ENCODE measurements at regions not wholly inside any gene's neighbourhood (a gene's known extent, or its start where the extent isn't known, plus 50 kb on each side); places are given as distances from the start of the nearest gene placed in this dataset.

DNA sequence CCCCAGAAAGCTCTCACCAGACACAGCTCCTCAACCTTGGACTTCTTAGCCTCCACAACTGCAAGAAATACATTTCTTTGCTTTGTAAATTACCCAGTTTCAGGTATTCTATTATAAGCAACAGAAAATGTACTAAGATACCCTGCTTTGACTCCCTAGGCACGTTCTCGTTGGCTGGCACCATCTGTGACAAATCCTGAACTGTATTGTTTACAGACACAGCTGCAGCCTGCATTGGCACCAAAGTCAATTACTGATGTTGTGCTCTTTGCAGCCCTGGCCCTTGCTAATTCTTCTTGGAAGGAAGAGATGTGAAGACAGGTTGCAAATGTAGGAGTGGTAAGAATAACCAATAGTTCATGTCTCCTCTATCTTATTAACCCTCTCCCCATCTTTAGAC is 72.7 kb upstream of the FAM136A start:
- 68% methylated on average over 2 of the region's 2 CpGs for WGBS
- H3K27ac ChIP-seq (ENCODE audit: low read length): no peak overlapping the region
- ATAC-seq (no peak), DNase-seq (no peak)
- no peak overlapping the region for H3K4me3 ChIP-seq (ENCODE audit: low read length)
- H3K27me3 ChIP-seq (ENCODE audit: control insufficient read depth, insufficient read depth): no peaks in the 10 kb centered on the region
- H3K4me1 ChIP-seq (ENCODE audit: control insufficient read depth, insufficient read depth, low read length): no peaks in the 10 kb centered on the region
- intact Hi-C loops (cut with DNase I): no loop called here
- H3K9me3 ChIP-seq (ENCODE audit: control insufficient read depth, low read length): no peaks in the 10 kb centered on the region

DNA sequence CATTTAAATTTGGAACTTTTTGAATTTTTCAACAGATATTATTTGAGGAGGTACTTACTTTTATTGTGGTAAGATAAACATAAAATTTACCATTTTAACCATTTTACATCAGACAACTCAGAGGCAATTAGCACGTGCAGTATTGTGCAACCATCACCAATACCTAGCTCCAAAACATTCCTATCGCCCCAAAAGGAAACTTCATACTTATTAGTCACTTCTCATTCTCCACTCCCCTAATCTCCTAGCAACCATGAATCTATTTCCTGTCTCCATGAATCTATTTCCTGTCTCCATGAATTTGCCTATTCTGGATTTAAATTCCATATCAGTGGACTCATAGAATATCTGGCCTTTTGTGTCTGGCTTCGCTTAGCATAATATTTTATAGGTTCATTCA is 69.9 kb upstream of the FAM136A start:
- H3K4me1 ChIP-seq (ENCODE audit: control insufficient read depth, insufficient read depth, low read length): no peaks in the 10 kb centered on the region
- 51% methylated on average over 3 of the region's 3 CpGs for WGBS
- ATAC-seq: no peak
- no peak overlapping the region for H3K4me3 ChIP-seq (ENCODE audit: low read length)
- H3K27ac ChIP-seq (ENCODE audit: low read length): no peak overlapping the region
- H3K27me3 ChIP-seq (ENCODE audit: control insufficient read depth, insufficient read depth): no peaks in the 10 kb centered on the region
- no peak for DNase-seq
- no peaks in the 10 kb centered on the region for H3K9me3 ChIP-seq (ENCODE audit: control insufficient read depth, low read length)
- intact Hi-C loops (cut with DNase I): no loop called here

DNA sequence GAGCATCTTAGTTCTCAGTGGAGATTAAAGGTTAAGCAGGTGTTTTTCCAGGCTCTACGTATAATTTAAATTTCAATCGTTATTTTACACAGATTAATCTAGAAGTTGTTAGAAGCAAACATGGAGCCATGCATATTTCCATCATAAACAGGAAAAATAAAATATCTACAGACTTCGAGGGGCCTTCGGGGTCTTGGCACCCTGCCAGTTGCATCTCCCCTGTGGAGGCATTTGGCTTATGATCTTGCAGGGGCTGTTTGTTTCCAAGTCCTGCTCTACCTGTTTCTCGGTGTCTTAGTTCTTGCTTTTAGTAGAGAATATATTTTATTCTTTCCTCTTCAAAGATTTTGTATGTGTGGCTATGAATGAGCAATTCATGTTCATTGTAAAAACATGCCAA is 67.2 kb upstream of the FAM136A start:
- H3K4me3 ChIP-seq (ENCODE audit: low read length): no peak overlapping the region
- intact Hi-C loops (cut with DNase I): no loop called here
- H3K4me1 ChIP-seq (ENCODE audit: control insufficient read depth, insufficient read depth, low read length): no peaks in the 10 kb centered on the region
- DNase-seq: no peak
- H3K27me3 ChIP-seq (ENCODE audit: control insufficient read depth, insufficient read depth): no peaks in the 10 kb centered on the region
- no peaks in the 10 kb centered on the region for H3K9me3 ChIP-seq (ENCODE audit: control insufficient read depth, low read length)
- no peak overlapping the region for H3K27ac ChIP-seq (ENCODE audit: low read length)
- ATAC-seq: no peak
- 43% methylated on average over 5 of the region's 5 CpGs for WGBS

DNA sequence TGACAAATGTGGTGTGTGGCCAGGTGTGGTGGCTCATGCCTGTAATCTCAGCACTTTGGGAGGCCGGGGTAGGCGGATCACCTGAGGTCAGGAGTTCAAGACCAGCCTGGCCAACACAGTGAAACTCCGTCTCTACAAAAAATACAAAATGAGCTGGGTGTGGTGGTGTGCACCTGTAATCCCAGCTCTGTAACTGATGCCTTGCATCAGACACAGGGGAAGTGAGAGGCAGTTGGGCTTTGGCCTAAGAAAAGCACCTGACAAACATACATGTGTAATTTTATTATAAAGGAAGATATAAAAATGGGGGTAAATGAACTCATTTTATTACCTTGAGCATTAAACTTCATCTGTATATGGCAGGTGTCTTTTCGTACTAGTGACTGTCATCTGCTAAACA is 66.7 kb upstream of the FAM136A start:
- Histone ChIP-seq H3K4me3 (ENCODE audit: low read length) (no peak overlapping the region), H3K27me3 (ENCODE audit: control insufficient read depth, insufficient read depth) (no peaks in the 10 kb centered on the region), H3K9me3 (ENCODE audit: control insufficient read depth, low read length) (no peaks in the 10 kb centered on the region), H3K27ac (ENCODE audit: low read length) (no peak overlapping the region), H3K4me1 (ENCODE audit: control insufficient read depth, insufficient read depth, low read length) (no peaks in the 10 kb centered on the region)
- WGBS: 84% methylated on average over 4 of the region's 4 CpGs
- DNase-seq: no peak
- ATAC-seq: no peak
- intact Hi-C loops (cut with DNase I): no loop called here

DNA sequence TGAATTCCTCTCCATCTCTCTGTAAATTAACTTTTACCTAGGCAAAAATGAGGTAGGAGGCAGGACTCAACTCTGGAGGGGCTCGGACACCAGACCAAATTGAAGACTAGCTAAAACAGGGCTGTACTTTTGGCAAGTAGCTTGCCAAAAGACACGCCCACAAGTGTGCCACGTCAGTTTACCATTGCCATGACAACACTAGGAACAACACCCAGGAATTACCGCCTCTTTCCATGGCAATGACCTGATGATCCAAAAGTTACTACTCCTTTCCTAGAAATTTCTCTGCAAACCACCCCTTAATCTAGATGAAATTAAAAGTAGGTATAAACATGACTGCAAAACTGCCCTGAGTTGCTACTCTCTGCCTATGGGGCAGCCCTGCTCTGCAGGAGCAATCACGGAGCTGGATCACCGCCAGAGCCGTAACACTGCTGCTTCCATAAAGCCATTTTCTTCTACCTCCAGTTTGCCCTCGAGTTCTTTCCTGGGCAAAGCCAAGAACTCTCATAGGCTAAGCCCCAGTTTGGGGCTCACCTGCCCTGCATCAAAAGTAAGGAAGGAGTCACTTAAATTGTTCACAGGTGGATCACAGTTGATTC is 66.0 kb upstream of the FAM136A start:
- Histone ChIP-seq H3K9me3 (ENCODE audit: control insufficient read depth, low read length) (no peaks in the 10 kb centered on the region), H3K4me1 (ENCODE audit: control insufficient read depth, insufficient read depth, low read length) (no peaks in the 10 kb centered on the region), H3K27me3 (ENCODE audit: control insufficient read depth, insufficient read depth) (no peaks in the 10 kb centered on the region), H3K4me3 (ENCODE audit: low read length) (no peak overlapping the region), H3K27ac (ENCODE audit: low read length) (no peak overlapping the region)
- DNase-seq: no peak
- intact Hi-C loops (cut with DNase I): no loop called here
- WGBS: 56% methylated on average over 8 of the region's 8 CpGs
- ATAC-seq: no peak

DNA sequence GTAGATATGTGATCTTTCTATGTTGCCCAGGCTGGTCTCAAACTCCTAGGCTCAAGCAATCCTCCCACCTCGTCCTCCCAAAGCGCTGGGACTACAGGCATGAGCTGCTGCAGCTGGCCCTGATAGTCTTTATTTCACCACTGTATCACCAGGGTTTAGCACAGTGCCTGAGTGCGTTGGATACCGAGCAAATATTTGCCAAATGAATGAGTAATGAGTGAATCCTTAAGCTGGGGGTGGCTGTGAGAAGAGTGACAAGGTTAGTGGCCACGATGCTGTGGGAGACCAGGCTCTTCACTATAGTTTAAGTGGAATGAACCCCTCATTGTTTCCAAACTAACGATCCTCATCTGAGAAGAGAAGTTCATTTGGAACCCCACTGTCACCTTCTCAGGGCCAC is 60.8 kb upstream of the FAM136A start:
- ATAC-seq: no peak
- 80% methylated on average over 6 of the region's 6 CpGs for WGBS
- Histone ChIP-seq H3K4me3 (ENCODE audit: low read length) (no peak overlapping the region), H3K9me3 (ENCODE audit: control insufficient read depth, low read length) (no peaks in the 10 kb centered on the region), H3K4me1 (ENCODE audit: control insufficient read depth, insufficient read depth, low read length) (no peaks in the 10 kb centered on the region), H3K27ac (ENCODE audit: low read length) (no peak overlapping the region), H3K27me3 (ENCODE audit: control insufficient read depth, insufficient read depth) (no peaks in the 10 kb centered on the region)
- intact Hi-C loops (cut with DNase I): no loop called here
- no peak for DNase-seq

DNA sequence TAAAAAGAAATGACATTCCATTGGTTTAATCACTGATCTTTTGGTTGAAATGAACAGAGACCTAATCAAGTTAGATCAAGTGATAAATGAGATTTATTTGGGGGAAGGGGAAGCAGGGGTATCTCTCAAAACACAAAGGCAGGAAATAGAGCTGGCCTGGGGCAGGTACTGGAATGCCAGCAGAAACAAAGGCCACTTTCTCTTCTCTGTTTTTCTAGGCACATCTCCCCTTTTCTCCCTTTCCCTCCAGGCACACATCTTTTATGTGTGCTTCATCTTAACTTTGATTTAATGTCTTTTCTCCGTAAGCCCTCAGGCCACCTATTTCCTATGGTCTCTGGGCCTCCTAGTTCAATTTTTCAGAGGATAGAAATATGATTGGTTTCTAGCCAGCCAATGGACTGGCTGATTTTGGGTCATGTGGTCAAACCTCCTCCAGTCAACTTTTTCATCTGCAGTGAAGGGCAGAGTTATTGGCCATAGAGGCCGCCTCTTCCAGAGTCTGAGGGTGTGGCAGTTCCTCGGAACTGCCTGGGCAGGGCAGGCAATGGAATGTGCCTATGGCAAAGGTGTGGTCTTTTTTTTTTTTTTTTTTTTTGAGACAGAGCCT is 58.9 kb upstream of the FAM136A start:
- no peak for DNase-seq
- no peaks in the 10 kb centered on the region for H3K27me3 ChIP-seq (ENCODE audit: control insufficient read depth, insufficient read depth)
- H3K4me1 ChIP-seq (ENCODE audit: control insufficient read depth, insufficient read depth, low read length): no peaks in the 10 kb centered on the region
- WGBS: 80% methylated on average over 3 of the region's 3 CpGs
- H3K9me3 ChIP-seq (ENCODE audit: control insufficient read depth, low read length): no peaks in the 10 kb centered on the region
- H3K4me3 ChIP-seq (ENCODE audit: low read length): no peak overlapping the region
- intact Hi-C loops (cut with DNase I): no loop called here
- no peak overlapping the region for H3K27ac ChIP-seq (ENCODE audit: low read length)
- ATAC-seq: no peak

DNA sequence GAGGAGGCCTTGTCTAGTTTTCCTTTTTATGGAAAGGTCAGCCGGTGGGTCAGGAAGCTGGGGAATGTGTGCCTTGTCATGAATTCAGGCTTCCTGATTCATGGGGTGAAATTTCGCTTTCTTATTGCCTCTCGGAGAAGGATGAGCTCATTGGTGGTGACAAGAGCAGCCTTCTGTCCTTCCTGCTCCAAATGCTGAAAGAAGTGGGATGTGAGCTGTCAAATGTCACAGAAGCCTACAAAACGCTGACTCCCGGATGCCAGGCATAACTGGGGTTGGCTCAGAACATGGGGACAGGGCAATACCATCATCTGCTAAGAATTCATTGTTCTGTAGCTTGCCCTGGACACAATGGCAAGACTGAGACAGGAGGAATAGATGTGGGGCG is 55.8 kb upstream of the FAM136A start:
- Histone ChIP-seq H3K27ac (ENCODE audit: low read length) (no peak overlapping the region), H3K9me3 (ENCODE audit: control insufficient read depth, low read length) (no peaks in the 10 kb centered on the region), H3K27me3 (ENCODE audit: control insufficient read depth, insufficient read depth) (no peaks in the 10 kb centered on the region), H3K4me1 (ENCODE audit: control insufficient read depth, insufficient read depth, low read length) (no peaks in the 10 kb centered on the region), H3K4me3 (ENCODE audit: low read length) (no peak overlapping the region)
- 41% methylated on average over 6 of the region's 6 CpGs for WGBS
- no peak for DNase-seq
- intact Hi-C loops (cut with DNase I): no loop called here
- peak in 1 of 2 donors; percentile 47 for ATAC-seq

DNA sequence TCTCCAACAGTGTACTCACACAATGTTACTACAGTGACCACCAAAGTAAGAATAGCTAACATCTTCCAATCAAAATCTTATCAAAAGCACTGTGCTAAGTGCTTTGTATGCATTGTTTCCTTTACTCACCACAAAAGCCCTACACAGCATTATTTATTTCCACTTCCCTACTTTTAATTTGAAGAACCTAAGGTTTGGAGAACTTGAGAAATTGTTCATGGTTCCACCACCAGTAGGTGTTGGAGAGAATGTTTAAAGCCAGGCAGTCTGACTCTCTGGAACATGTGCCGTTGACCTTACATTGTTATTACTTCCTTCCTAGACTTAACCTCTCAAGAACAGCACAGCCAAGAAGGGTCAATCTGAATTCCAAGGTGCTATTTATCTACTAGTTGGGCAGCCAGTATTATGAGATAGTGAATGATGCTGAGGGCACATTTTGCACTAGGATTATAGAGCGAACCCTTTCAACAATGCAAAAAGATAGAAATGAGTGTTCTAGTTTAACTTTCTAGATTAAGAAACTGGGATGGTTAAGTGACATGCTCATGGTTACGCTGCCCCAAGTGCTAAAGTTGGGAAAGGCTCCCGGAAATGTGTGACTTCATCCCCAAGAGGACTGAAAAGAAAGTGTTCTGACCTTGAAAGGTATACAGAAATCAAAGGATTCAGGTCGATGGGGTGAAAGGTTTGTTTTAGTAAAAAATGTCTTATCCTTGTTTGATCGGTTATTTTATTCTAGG is 55.2 kb upstream of the FAM136A start:
- intact Hi-C loops (cut with DNase I): no loop called here
- 46% methylated on average over 6 of the region's 6 CpGs for WGBS
- Histone ChIP-seq H3K4me1 (ENCODE audit: control insufficient read depth, insufficient read depth, low read length) (no peaks in the 10 kb centered on the region), H3K9me3 (ENCODE audit: control insufficient read depth, low read length) (no peaks in the 10 kb centered on the region), H3K27ac (ENCODE audit: low read length) (no peak overlapping the region), H3K27me3 (ENCODE audit: control insufficient read depth, insufficient read depth) (no peaks in the 10 kb centered on the region), H3K4me3 (ENCODE audit: low read length) (no peak overlapping the region)
- ATAC-seq: peak in 1 of 2 donors; percentile 85
- DNase-seq: no peak

DNA sequence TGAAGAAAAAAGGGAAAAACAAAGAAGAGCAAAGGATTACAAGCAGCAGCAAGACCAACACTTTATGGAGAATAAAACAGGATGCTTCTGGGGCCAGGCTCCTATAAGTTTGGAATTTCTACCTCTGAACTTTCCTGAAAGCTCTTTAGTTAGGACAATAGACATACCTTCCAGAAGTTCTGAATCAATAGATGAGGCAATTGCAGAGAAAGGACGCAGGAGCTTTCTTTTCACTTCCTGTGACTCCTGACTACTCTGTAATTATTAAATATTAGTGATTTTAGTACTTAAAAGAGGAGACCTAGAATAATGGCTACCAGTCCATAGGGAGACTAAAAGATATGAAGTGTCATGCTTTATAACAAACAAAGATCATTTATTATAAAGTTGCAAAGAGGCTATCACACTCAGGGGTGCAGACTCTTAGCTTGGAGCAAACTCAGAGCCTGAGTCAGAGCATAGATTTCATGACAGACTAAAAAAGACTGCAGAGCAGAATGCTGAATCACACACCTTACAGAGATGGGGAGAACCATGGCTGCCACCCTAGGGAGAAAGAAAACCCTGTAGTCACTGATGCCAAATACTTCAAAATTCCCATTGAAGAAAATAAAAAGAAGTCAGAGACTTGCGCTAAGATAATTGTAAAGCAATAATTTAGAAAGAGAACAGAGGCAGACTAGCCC is 52.5 kb upstream of the FAM136A start:
- Histone ChIP-seq H3K27me3 (ENCODE audit: control insufficient read depth, insufficient read depth) (no peaks in the 10 kb centered on the region), H3K4me3 (ENCODE audit: low read length) (no peak overlapping the region), H3K9me3 (ENCODE audit: control insufficient read depth, low read length) (no peaks in the 10 kb centered on the region), H3K4me1 (ENCODE audit: control insufficient read depth, insufficient read depth, low read length) (no peaks in the 10 kb centered on the region), H3K27ac (ENCODE audit: low read length) (no peak overlapping the region)
- intact Hi-C loops (cut with DNase I): no loop called here
- DNase-seq (no peak), ATAC-seq (no peak)
- 78% methylated on average over 2 of the region's 2 CpGs for WGBS

Data from right cardiac atrium (tissue), 5 donors.